ENCODE measurements at regions not wholly inside any gene's neighbourhood (a gene's known extent, or its start where the extent isn't known, plus 50 kb on each side); places are given as distances from the start of the nearest gene placed in this dataset.

DNA sequence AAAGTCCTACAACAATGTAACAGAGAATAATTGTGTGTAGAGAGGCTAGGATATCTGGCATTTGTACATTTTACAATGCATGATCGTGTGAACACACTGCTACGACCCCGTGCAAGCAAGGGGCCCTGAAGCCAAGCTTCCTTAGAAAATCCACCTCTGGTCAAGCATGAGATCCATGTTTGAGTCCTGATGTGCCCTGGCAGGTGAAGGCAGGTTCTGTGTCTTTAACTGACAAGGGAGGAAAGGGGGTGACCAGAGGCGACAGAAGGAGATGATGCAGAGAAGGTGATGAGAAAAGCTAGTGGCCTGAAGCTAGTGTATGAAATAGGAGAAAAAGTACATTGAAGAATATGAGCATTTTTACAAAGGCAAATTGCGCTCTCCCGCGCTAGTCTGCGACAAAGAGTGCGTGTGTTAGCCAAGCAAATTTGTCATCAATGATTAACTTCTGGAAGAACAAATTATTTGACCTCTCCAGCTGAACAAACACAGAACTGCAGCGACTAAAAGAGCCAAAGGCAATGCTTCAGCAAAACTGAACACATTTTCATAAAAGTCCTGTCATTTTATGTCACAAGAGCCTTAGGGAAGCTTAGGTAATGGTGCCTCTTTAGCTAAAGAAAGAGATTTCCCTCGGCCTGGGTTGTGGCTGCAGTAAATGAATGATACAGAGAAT is 101.7 kb upstream of the DAPK1 start:
- TF ChIP-seq CTCF (optimal IDR thresholded peaks at IDR 0.05 in 1 of 3, IDR thresholded peaks at IDR 0.05 in 1 of 3, conservative IDR thresholded peaks at IDR 0.05 in 1 of 3; ENCODE audit: extremely low read depth in 1 of 3, insufficient read depth in 2 of 3, low read length in 3 of 3) (no peak), EZH2 (IDR thresholded peaks at IDR 0.05; ENCODE audit: low read length) (no peak)
